Mesodermal cell (in vitro differentiated cells): ENCODE measurements at regions not wholly inside any gene's neighbourhood (a gene's known extent, or its start where the extent isn't known, plus 50 kb on each side); places are given as distances from the start of the nearest gene placed in this dataset.
"Not testable (repeated sequence)": the region's sequence is repeated elsewhere in the genome, so short reads cannot be mapped to it uniquely, and the experiment has no call there.

Source experiments
- H3K27ac ChIP-seq: 2 replicates; pipeline ENCODE4 v1.7.0; 2013; ENCODE audit warnings: mild to moderate bottlenecking, low read depth, low read length, moderate library complexity; ENCODE audit not compliant: severe bottlenecking
- H3K36me3 ChIP-seq: 2 replicates; pipeline ENCODE4 v1.7.1; 2013; ENCODE audit warnings: mild to moderate bottlenecking, low read length, moderate library complexity; ENCODE audit not compliant: control insufficient read depth, insufficient read depth
- H3K4me1 ChIP-seq: one replicate; pipeline ENCODE4 v1.7.1; 2013; ENCODE audit warnings: mild to moderate bottlenecking, low read length; ENCODE audit not compliant: insufficient read depth, control insufficient read depth, poor library complexity, severe bottlenecking
- H3K4me3 ChIP-seq: 2 replicates; pipeline ENCODE4 v1.7.0; 2013; ENCODE audit warnings: low read length, control low read depth, mild to moderate bottlenecking; ENCODE audit not compliant: insufficient read depth, poor library complexity, severe bottlenecking; ENCODE audit errors: extremely low read depth
- H3K9me3 ChIP-seq: 2 replicates; pipeline ENCODE4 v1.7.1; 2013; ENCODE audit warnings: mild to moderate bottlenecking, low read length, moderate library complexity; ENCODE audit not compliant: control insufficient read depth
- WGBS, 2 experiments: methylation state at CpG; one replicate each; pipeline ENCODE4 v1.1.5; 2013; ENCODE audit warnings: missing lambda C conversion rate in 2 of 2; ENCODE audit not compliant: insufficient coverage in 2 of 2; 5-methylcytosine and 5-hydroxymethylcytosine counted together

DNA sequence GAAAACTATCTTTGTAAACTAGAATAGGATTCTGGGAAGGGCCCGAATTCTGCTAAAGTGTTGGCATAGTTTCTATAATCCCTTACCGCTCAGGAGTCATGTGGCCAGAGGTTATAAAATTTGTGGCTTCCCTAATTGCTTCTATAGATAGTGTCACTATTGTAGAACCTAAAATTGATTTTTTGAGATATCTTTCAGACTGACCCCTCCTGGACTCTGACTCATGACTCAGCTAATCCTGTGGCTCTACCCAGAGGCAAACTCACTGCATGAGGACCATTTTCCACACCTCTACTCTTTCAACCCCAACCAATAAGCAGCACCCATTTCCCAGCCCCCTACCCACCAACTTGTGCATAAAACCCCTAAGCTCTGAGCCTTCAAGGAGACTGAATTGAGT is 61.8 kb upstream of the PRSS23 start:
- Histone ChIP-seq H3K4me3 (no peak overlapping the region), H3K4me1 (peaks cover 51% of the 10 kb centered on the region), H3K9me3 (no peaks in the 10 kb centered on the region), H3K27ac (no peak overlapping the region), H3K36me3 (no peaks in the 10 kb centered on the region)
- WGBS, 2 experiments = 100% methylated on average over 2 of the region's 2 CpGs

- no peak overlapping the region for H3K27ac ChIP-seq
- no peaks in the 10 kb centered on the region for H3K9me3 ChIP-seq
- no peaks in the 10 kb centered on the region for H3K36me3 ChIP-seq
- H3K4me1 ChIP-seq = peaks cover 45% of the 10 kb centered on the region
- H3K4me3 ChIP-seq = no peak overlapping the region
These were observed 62.6 kb upstream of the PRSS23 start for GRCh38 chr11:86737737-86738136.

DNA sequence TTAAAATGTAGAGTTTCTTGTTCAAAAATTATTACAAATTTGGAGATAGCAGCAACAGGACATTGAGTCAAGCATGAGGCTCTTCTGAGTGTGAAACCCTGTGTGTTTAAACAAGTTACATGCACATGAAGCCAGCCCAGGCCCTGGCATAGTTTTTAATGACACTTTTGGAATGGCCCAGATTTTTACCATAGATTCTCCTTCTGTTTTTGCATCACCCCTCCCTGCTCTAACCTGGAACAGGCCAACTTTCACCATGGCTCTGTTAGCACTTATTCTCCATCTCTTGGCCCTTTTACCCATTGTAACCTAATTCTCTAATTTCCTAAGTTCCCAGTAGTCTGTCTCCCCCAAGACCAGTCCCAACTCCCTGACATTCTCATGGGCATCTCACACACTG is 63.1 kb upstream of the PRSS23 start:
- no peaks in the 10 kb centered on the region for H3K36me3 ChIP-seq
- no peak overlapping the region for H3K27ac ChIP-seq
- no peaks in the 10 kb centered on the region for H3K9me3 ChIP-seq
- peaks cover 40% of the 10 kb centered on the region for H3K4me1 ChIP-seq
- H3K4me3 ChIP-seq = no peak overlapping the region

- WGBS, 2 experiments = 73 to 83% methylated on average over 7 to 8 of the region's 9 CpGs
- peaks cover 34% of the 10 kb centered on the region for H3K4me1 ChIP-seq
- no peaks in the 10 kb centered on the region for H3K36me3 ChIP-seq
- no peak overlapping the region for H3K4me3 ChIP-seq
- H3K27ac ChIP-seq = no peak overlapping the region
- no peaks in the 10 kb centered on the region for H3K9me3 ChIP-seq
These were observed 63.8 kb upstream of the PRSS23 start for GRCh38 chr11:86736291-86737143.

DNA sequence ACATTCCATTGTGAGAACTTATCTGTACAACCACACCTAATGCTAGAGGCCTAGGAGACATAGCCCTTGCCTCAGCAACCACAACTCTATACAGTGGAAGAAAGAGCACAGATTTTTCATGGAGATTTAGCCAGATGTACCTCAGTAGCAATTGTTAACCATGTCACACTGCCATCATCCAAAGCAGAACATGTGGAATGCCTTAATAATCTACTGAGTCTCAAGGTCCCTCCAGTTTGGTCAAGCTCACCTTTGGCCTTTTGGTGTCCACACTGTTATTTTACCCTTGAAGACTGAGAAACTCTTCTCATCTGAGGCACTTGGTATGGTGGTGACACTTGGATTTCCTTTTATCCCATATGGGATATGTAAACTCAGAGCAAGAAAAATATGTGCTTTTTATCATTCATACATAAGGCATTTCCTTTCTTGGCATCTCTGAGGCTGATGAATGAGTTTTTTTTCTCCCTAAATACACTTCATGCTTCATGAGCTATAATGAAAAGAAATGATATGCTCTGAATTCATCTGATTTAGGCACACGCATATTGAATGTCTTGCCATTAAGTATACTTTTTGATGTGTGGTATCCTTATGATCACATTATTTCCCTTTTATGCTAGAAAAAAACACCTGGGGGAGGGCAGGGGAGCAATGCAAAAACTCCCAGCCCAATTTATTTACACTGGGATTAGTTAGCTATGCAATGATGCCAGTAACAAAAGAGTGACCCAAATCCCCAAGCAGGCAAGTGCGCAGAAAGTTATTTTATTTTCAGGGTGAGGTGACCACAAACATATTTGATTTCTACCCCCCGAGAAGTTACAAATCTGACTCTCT is 63.3 kb upstream of the ME3 start:
- Histone ChIP-seq H3K9me3 (no peaks in the 10 kb centered on the region), H3K36me3 (no peaks in the 10 kb centered on the region), H3K27ac (no peak overlapping the region), H3K4me1 (peaks cover 26% of the 10 kb centered on the region), H3K4me3 (no peak overlapping the region)
- no CpG with 5 or more reads among the region's 3 CpGs for WGBS, 2 experiments

- H3K4me1 ChIP-seq, H3K36me3 ChIP-seq, H3K27ac ChIP-seq, H3K9me3 ChIP-seq, H3K4me3 ChIP-seq: not testable (repeated sequence)
- WGBS, 2 experiments = no CpG with 5 or more reads among the region's 1 CpG
These were observed 60.3 kb upstream of the ME3 start for GRCh38 chr11:86732739-86733138.

- H3K9me3 ChIP-seq, H3K27ac ChIP-seq, H3K4me1 ChIP-seq, H3K4me3 ChIP-seq, H3K36me3 ChIP-seq: not testable (repeated sequence)
- no CpG with 5 or more reads among the region's 27 CpGs for WGBS, 2 experiments
These were observed 59.9 kb upstream of the ME3 start for GRCh38 chr11:86732286-86732685.

- H3K4me1 ChIP-seq, H3K9me3 ChIP-seq, H3K27ac ChIP-seq, H3K36me3 ChIP-seq, H3K4me3 ChIP-seq: not testable (repeated sequence)
- WGBS, 2 experiments = no CpG with 5 or more reads among the region's 1 CpG
These were observed 57.2 kb upstream of the ME3 start for GRCh38 chr11:86729576-86729975.

DNA sequence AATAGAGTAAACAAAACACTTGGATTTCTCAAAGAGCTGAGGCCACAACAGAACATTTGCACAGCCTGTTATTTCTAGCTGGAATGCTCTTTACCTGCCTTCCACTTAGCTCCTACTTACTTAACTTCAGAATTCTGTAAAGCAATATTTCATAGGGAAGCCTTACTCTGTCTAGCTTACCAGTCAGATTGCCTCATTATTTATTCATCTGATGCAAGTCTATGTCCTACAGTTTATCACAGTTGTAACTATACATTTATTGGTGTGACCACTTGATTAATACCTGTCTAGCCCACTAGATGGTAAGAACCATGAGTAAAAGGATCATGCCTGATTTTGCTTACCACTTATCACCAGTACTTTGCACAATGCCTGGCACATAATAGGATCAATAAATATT is 56.1 kb upstream of the ME3 start:
- H3K4me3 ChIP-seq = no peak overlapping the region
- H3K36me3 ChIP-seq = no peaks in the 10 kb centered on the region
- H3K27ac ChIP-seq = no peak overlapping the region
- H3K4me1 ChIP-seq = no peaks in the 10 kb centered on the region
- peaks cover 7% of the 10 kb centered on the region for H3K9me3 ChIP-seq

DNA sequence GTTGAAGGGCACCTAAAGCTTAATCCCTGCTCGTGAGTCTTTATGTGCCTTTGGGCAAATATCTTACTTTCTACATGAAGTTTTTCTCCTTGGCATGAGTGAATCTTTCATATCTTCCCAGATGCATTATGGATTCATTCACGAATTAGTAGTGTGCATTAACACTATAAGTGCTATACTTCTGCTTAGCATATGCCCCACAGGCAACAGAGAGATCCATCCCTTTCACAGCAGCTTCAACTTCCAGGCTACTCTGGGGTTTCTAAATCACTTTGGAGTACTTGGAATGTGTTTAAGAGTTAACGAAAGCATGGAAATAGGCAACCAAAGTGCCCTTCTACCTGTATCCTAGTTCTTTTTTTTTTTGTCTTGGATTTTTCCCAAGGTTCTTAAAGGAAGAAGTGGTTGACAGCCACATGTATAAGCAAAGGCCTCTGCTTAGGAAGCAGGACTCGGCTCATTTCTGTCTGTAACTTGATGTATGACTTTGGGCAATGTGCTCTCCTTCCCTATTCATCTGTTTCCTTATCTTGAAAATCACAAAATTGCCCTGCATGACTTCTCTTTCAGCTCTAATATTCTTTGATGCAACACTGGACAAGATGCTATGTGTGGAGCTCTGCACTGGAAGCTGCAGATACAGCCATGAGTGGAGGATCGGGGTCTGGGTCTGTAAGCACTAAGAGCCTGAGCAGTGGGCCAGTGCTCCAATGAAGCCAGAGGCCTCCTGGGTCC is 54.5 kb upstream of the ME3 start:
- no peaks in the 10 kb centered on the region for H3K4me1 ChIP-seq
- 97 to 100% methylated on average over 1 to 3 of the region's 5 CpGs for WGBS, 2 experiments

More for the DNA sequence above, 54.5 kb upstream of the ME3 start:
- H3K4me3 ChIP-seq = no peak overlapping the region
- no peak overlapping the region for H3K27ac ChIP-seq
- peaks cover 7% of the 10 kb centered on the region for H3K9me3 ChIP-seq
- no peaks in the 10 kb centered on the region for H3K36me3 ChIP-seq
